ENCODE measurements at regions not wholly inside any gene's neighbourhood (a gene's known extent, or its start where the extent isn't known, plus 50 kb on each side); places are given as distances from the start of the nearest gene placed in this dataset.

- no peaks in the 10 kb centered on the region for H3F3A ChIP-seq (ENCODE audit: insufficient read depth, low read length)
- no peaks in the 10 kb centered on the region for H4K20me1 ChIP-seq (ENCODE audit: insufficient read depth, low read length)
- H3K27me3 ChIP-seq (ENCODE audit: insufficient read depth, low read length), result no peaks in the 10 kb centered on the region
- H3K9me2 ChIP-seq (ENCODE audit: low read depth, low read length), result no peaks in the 10 kb centered on the region
- H3K4me3 ChIP-seq (ENCODE audit: low read depth, low read length, poor library complexity, severe bottlenecking), result no peak overlapping the region
- no peak overlapping the region for H2AFZ ChIP-seq (ENCODE audit: low read length)
- no peaks in the 10 kb centered on the region for H3K36me3 ChIP-seq (ENCODE audit: insufficient read depth, low read length)
- no peak overlapping the region for H3K27ac ChIP-seq (ENCODE audit: low read depth, low read length, poor library complexity, severe bottlenecking)
- no peaks in the 10 kb centered on the region for H3K79me2 ChIP-seq (ENCODE audit: insufficient read depth, low read length)
- H3K9me3 ChIP-seq (ENCODE audit: low read length), result no peaks in the 10 kb centered on the region
- TF ChIP-seq CTCF (IDR thresholded peaks at IDR 0.05; ENCODE audit: low read length) (no peak), EZH2 (IDR thresholded peaks at IDR 0.05; ENCODE audit: borderline replicate concordance, low read length) (no peak)
- H3K4me1 ChIP-seq (ENCODE audit: insufficient read depth, low read length, severe bottlenecking), result no peaks in the 10 kb centered on the region
- H3K9ac ChIP-seq (ENCODE audit: low read length), result no peak overlapping the region
- no peak overlapping the region for H3K4me2 ChIP-seq (ENCODE audit: low read length)
Observed at GRCh38 chr2:18055290-18055689, 176.8 kb downstream of the KCNS3 start.

- H4K20me1 ChIP-seq (ENCODE audit: insufficient read depth, low read length), result no peaks in the 10 kb centered on the region
- H2AFZ ChIP-seq (ENCODE audit: low read length), result no peak overlapping the region
- H3K4me2 ChIP-seq (ENCODE audit: low read length), result no peak overlapping the region
- no peak overlapping the region for H3K4me3 ChIP-seq (ENCODE audit: low read depth, low read length, poor library complexity, severe bottlenecking)
- no peak for TF ChIP-seq EZH2 (IDR thresholded peaks at IDR 0.05; ENCODE audit: borderline replicate concordance, low read length)
- no peak for TF ChIP-seq CTCF (IDR thresholded peaks at IDR 0.05; ENCODE audit: low read length)
- H3K9ac ChIP-seq (ENCODE audit: low read length), result no peak overlapping the region
- H3K9me2 ChIP-seq (ENCODE audit: low read depth, low read length), result no peaks in the 10 kb centered on the region
- H3K79me2 ChIP-seq (ENCODE audit: insufficient read depth, low read length), result no peaks in the 10 kb centered on the region
- H3F3A ChIP-seq (ENCODE audit: insufficient read depth, low read length), result no peaks in the 10 kb centered on the region
- H3K9me3 ChIP-seq (ENCODE audit: low read length), result no peaks in the 10 kb centered on the region
- H3K27me3 ChIP-seq (ENCODE audit: insufficient read depth, low read length), result no peaks in the 10 kb centered on the region
- H3K4me1 ChIP-seq (ENCODE audit: insufficient read depth, low read length, severe bottlenecking), result no peaks in the 10 kb centered on the region
- H3K36me3 ChIP-seq (ENCODE audit: insufficient read depth, low read length), result no peaks in the 10 kb centered on the region
- no peak overlapping the region for H3K27ac ChIP-seq (ENCODE audit: low read depth, low read length, poor library complexity, severe bottlenecking)
Observed at GRCh38 chr2:18050001-18050400, 171.5 kb downstream of the KCNS3 start.

GRCh38 chr2:18049325-18049724, 170.9 kb downstream of the KCNS3 start:
- no peak overlapping the region for H3K4me3 ChIP-seq (ENCODE audit: low read depth, low read length, poor library complexity, severe bottlenecking)
- no peak overlapping the region for H2AFZ ChIP-seq (ENCODE audit: low read length)
- H3K9ac ChIP-seq (ENCODE audit: low read length), result no peak overlapping the region
- H3K36me3 ChIP-seq (ENCODE audit: insufficient read depth, low read length), result no peaks in the 10 kb centered on the region
- no peaks in the 10 kb centered on the region for H3K27me3 ChIP-seq (ENCODE audit: insufficient read depth, low read length)
- no peak overlapping the region for H3K4me2 ChIP-seq (ENCODE audit: low read length)
- H3K79me2 ChIP-seq (ENCODE audit: insufficient read depth, low read length), result no peaks in the 10 kb centered on the region
- no peaks in the 10 kb centered on the region for H3K4me1 ChIP-seq (ENCODE audit: insufficient read depth, low read length, severe bottlenecking)
- no peak overlapping the region for H3K27ac ChIP-seq (ENCODE audit: low read depth, low read length, poor library complexity, severe bottlenecking)
- no peaks in the 10 kb centered on the region for H3F3A ChIP-seq (ENCODE audit: insufficient read depth, low read length)
- no peak for TF ChIP-seq CTCF (IDR thresholded peaks at IDR 0.05; ENCODE audit: low read length)
- no peak for TF ChIP-seq EZH2 (IDR thresholded peaks at IDR 0.05; ENCODE audit: borderline replicate concordance, low read length)
- H3K9me3 ChIP-seq (ENCODE audit: low read length), result no peaks in the 10 kb centered on the region
- H4K20me1 ChIP-seq (ENCODE audit: insufficient read depth, low read length), result no peaks in the 10 kb centered on the region
- H3K9me2 ChIP-seq (ENCODE audit: low read depth, low read length), result no peaks in the 10 kb centered on the region
